Aorta (tissue), 5 donors: ENCODE measurements at regions not wholly inside any gene's neighbourhood (a gene's known extent, or its start where the extent isn't known, plus 50 kb on each side); places are given as distances from the start of the nearest gene placed in this dataset.

Experiments
- ATAC-seq: fragments of 200-7000 bp; cut with Tn5 transposase; one replicate; pipeline ENCODE4 v1.9.1; 2022; ENCODE audit warnings: moderate library complexity; ENCODE audit not compliant: low FRiP score
- DNase-seq, 2 donors: peaks; one replicate each; pipeline ENCODE4 v3.0.0-alpha.2; 2020
- H3K27ac ChIP-seq, 2 donors: one replicate each; pipeline ENCODE4 v1.5.1; 2013; ENCODE audit warnings: low read length in 2 of 2, mild to moderate bottlenecking in 2 of 2, moderate library complexity in 2 of 2, control low read depth in 1 of 2, inconsistent platforms in 1 of 2, low read depth in 1 of 2
- H3K27me3 ChIP-seq, 2 donors: one replicate each; pipeline ENCODE4 v1.6.1; 2013; ENCODE audit warnings: control low read depth in 1 of 2, low read length in 1 of 2, mild to moderate bottlenecking in 1 of 2, moderate library complexity in 1 of 2; ENCODE audit not compliant: insufficient read depth in 2 of 2, control insufficient read depth in 1 of 2
- H3K36me3 ChIP-seq, 2 donors: one replicate each; pipeline ENCODE4 v1.6.1; 2013; ENCODE audit warnings: control low read depth in 1 of 2, low read length in 1 of 2, mild to moderate bottlenecking in 1 of 2; ENCODE audit not compliant: insufficient read depth in 2 of 2, control insufficient read depth in 1 of 2
- H3K4me1 ChIP-seq, 2 donors: one replicate each; pipeline ENCODE4 v1.6.1; 2013; ENCODE audit warnings: low read length in 2 of 2, control low read depth in 1 of 2, mild to moderate bottlenecking in 1 of 2, moderate library complexity in 1 of 2; ENCODE audit not compliant: insufficient read depth in 2 of 2, control insufficient read depth in 1 of 2
- H3K4me3 ChIP-seq, 2 donors: one replicate each; pipeline ENCODE4 v1.5.1; 2013; ENCODE audit warnings: low read length in 2 of 2, control low read depth in 1 of 2, mild to moderate bottlenecking in 1 of 2
- H3K9me3 ChIP-seq: one replicate; pipeline ENCODE4 v1.6.1; 2013; ENCODE audit warnings: mild to moderate bottlenecking, low read length; ENCODE audit not compliant: control insufficient read depth
- WGBS, 2 donors: extraction: QIAGEN DNeasy Blood & Tissue Kit; methylation state at CpG; one replicate each; pipeline ENCODE4 v1.1.7; 2013; 5-methylcytosine and 5-hydroxymethylcytosine counted together
- intact Hi-C, 2 donors: fragments of 100-400 bp; cut with DNase I; formaldehyde crosslinking; loops; one replicate each; pipeline versions ENCODE4 v1.14.2 to v1.15.0; 2022
- donor health status: healthy with polysubstance abuse.
- donor health status: Bipolar disorder and iron deficiency.
- donor health status: DM: no; HTN: no; CAD: no.
- donor health status: DM: no; HTN: no; CAD: no.
- donor health status: DM: yes; HTN: yes; CAD: no.

DNA sequence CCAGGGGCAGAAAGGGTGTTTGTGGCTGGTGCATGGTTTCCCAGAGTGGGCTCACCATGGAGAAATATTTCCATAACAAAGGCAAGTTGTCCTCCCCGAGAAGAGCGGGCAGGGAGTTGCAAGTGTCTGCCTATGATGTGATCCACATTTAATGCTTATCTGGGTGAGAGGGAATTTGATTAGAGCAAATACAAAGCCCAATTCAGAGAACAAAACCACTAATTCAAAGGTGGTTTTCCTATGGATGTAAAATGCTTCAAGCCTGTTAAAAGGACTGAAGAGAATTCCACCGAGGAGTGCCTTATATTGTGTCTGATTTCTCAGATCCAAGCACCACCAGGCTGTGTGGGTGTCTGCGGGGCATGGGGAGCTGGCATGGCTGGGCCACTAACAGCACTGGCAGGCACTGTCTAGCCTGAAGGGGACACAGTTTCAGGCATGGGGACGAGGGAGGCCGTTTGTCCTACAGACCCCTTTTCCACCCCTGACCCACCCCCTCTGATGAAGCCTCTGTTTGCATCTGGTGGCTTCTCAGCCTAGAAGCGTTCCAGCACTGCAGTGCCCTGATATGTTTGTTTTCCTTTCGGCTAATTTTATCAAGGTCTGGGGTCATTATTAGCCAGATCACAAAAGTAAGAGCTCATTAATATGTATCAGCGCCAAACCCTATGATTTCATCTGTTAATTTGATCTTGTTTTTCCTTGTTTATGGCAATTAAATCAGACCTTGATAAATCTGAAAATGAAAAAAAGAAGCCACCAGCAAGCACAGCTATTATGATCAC, 357.3 kb downstream of the HRH4 start:
- Histone ChIP-seq H3K27me3 (no peaks in the 10 kb centered on the region), H3K4me3 (no peak overlapping the region), H3K27ac (no peak overlapping the region), H3K9me3 (no peaks in the 10 kb centered on the region), H3K4me1 (no peaks in the 10 kb centered on the region), H3K36me3 (no peaks in the 10 kb centered on the region)
- intact Hi-C loops, result no loop called here
- ATAC-seq, result no peak
- DNase-seq, result no peak
- WGBS, 2 donors, result 30 to 31% methylated on average over 9 of the region's 9 CpGs

DNA sequence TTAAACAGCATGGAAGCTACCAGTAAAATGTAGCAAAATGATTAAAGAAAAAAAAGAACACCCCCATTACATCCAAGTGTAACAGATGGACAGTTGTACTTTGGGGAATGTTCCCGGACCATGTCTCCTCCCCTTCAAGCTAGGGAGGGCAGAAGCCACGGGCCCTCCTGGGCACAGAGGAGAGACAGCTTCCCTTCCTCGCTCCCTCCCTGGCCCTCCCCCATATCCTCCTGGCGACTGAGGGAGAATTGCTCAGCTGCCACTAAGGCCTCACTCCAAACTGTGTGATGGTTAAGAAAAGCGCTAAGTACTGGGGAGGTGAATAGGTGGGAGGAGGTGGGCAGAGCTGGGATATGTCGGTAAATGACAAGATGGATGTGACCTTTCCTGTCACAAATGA, 358.0 kb downstream of the HRH4 start:
- DNase-seq, result no peak
- H3K4me3 ChIP-seq, result no peak overlapping the region
- H3K27ac ChIP-seq, result no peak overlapping the region
- no peaks in the 10 kb centered on the region for H3K36me3 ChIP-seq
- ATAC-seq, result no peak
- intact Hi-C loops, result no loop called here
- H3K9me3 ChIP-seq, result no peaks in the 10 kb centered on the region
- no peaks in the 10 kb centered on the region for H3K27me3 ChIP-seq
- WGBS, 2 donors, result 28 to 37% methylated on average over 6 of the region's 6 CpGs
- no peaks in the 10 kb centered on the region for H3K4me1 ChIP-seq

DNA sequence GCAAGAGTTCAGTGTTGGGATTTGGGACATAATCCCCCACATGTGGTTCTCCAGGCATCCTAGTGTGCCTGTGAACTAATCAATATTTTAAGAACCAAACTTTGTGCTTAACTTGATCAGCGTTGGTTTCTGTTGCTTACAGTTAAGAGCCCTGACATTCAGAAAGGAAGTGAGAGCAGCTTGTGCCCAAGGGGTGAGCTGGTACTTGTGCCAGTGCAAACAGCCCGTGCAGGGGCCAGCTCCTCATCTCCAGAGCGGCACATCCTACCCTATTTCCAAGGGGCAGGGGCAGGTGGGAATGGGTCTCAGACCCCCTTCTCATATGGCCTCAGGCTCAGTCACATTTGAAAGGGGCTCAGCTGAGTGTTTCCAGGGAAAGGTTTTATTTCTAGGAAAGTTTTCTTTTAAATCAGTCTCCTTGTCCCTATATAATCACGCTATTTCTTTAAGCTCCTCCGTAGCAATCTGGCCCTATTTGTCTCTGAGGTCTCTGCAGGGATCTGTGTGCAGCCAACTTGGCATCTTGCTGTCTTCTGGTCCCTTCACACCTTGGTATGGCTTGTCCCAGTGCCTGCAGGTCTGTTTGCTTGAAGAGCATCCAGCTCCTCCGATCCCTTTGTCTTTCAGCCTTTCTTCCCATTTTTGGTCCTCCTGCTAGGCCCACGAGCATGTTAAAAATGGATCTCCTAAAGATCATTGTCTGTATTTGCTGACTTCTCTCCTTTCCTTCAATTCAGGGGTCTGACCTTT, 358.9 kb downstream of the HRH4 start:
- H3K27me3 ChIP-seq, result no peaks in the 10 kb centered on the region
- no peaks in the 10 kb centered on the region for H3K4me1 ChIP-seq
- no peaks in the 10 kb centered on the region for H3K9me3 ChIP-seq
- H3K36me3 ChIP-seq, result no peaks in the 10 kb centered on the region
- DNase-seq, result no peak
- H3K4me3 ChIP-seq, result no peak overlapping the region
- no peak overlapping the region for H3K27ac ChIP-seq
- intact Hi-C loops, result no loop called here
- WGBS, 2 donors, result 84 to 88% methylated on average over 7 of the region's 7 CpGs
- no peak for ATAC-seq

DNA sequence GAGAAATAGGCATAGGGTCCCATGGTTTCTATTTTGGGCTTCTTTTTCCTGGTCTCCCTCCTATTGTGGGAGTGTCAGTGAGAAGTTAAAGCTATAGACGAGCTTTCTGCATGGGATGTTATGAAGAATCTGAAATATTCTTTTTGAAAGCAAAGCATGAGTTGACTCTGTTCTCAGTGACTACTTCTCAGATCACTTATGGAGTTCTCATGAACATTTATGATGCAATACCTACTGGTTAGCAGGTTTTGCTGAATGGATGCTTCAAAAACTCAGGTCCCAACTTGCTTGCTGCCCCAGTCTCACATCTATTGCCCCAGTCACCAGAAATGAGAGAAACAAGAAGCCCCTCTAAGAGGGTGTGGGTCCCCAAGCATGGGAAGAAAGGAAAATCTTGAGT, 365.0 kb downstream of the HRH4 start:
- H3K27ac ChIP-seq, result no peak overlapping the region
- no peaks in the 10 kb centered on the region for H3K9me3 ChIP-seq
- no peak for DNase-seq
- intact Hi-C loops, result no loop called here
- no peak overlapping the region for H3K4me3 ChIP-seq
- WGBS, 2 donors, result 25 to 44% methylated on average over 1 of the region's 1 CpG
- H3K4me1 ChIP-seq, result no peaks in the 10 kb centered on the region
- no peaks in the 10 kb centered on the region for H3K36me3 ChIP-seq
- ATAC-seq, result no peak
- H3K27me3 ChIP-seq, result no peaks in the 10 kb centered on the region

DNA sequence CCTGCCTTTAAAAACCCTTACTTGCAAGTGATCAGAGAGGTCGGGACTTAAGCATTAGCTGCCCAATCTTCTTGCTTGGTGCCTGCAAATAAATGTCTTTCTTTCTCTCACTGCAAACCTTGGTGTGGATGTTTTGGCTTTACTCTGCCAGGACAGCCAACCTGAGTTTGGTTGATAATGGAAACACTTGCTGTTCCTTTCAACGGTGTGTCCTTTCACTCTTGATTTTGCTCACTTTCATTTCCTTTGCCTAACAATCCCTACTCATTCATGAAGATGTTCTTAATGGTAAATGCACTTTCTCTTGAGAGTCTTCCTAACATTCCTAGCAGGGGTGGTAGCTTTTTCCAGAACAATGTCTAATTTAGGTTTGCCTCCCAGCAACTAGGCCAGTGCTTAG, 366.2 kb downstream of the HRH4 start:
- 68 to 71% methylated on average over 2 of the region's 2 CpGs for WGBS, 2 donors
- Histone ChIP-seq H3K4me3 (no peak overlapping the region), H3K27me3 (no peaks in the 10 kb centered on the region), H3K9me3 (no peaks in the 10 kb centered on the region), H3K36me3 (no peaks in the 10 kb centered on the region), H3K27ac (no peak overlapping the region), H3K4me1 (no peaks in the 10 kb centered on the region)
- DNase-seq (no peak), ATAC-seq (no peak)
- intact Hi-C loops, result no loop called here

DNA sequence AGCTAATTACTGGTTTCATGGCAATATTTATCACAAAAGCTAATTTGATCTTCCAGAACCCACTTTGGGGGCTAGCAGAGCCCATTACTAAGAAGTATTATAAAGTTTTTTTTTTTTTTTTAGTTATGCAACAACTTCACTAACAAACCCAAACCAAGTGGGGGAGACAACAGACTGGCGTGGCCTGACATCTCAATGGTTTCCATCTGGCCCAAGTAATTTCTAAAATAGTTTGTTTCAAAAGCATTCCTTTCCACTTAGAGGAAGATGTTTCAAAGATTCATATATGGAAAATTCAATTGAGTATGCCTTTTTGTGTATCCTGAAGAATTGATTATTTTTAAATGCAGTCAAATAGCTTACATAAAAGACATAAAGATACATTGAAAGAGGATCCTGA, 367.1 kb downstream of the HRH4 start:
- Histone ChIP-seq H3K4me3 (no peak overlapping the region), H3K9me3 (no peaks in the 10 kb centered on the region), H3K36me3 (no peaks in the 10 kb centered on the region), H3K4me1 (no peaks in the 10 kb centered on the region), H3K27me3 (no peaks in the 10 kb centered on the region), H3K27ac (no peak overlapping the region)
- 83 to 84% methylated on average over 1 of the region's 1 CpG for WGBS, 2 donors
- DNase-seq (no peak), ATAC-seq (no peak)
- intact Hi-C loops, result no loop called here

DNA sequence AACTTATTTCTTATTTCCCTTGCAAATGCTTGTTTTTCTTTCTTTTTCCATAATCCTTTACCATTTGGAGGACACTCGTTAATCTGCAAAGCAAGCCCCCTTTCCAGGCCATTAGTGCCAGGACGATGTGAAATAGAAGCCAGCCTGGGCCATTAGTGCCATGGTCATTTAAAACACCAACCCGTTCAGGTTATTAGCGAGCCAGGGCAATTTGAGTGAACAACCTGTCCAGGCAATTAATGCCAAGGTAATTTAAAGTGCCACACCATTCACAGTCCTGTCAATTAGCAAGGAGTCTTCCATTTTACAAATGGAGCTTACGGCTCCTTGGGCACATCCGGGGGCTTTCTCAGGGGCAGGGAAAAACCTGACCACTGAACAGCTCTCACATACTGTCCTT, 370.6 kb downstream of the HRH4 start:
- H3K27ac ChIP-seq, result no peak overlapping the region
- no peaks in the 10 kb centered on the region for H3K27me3 ChIP-seq

DNA sequence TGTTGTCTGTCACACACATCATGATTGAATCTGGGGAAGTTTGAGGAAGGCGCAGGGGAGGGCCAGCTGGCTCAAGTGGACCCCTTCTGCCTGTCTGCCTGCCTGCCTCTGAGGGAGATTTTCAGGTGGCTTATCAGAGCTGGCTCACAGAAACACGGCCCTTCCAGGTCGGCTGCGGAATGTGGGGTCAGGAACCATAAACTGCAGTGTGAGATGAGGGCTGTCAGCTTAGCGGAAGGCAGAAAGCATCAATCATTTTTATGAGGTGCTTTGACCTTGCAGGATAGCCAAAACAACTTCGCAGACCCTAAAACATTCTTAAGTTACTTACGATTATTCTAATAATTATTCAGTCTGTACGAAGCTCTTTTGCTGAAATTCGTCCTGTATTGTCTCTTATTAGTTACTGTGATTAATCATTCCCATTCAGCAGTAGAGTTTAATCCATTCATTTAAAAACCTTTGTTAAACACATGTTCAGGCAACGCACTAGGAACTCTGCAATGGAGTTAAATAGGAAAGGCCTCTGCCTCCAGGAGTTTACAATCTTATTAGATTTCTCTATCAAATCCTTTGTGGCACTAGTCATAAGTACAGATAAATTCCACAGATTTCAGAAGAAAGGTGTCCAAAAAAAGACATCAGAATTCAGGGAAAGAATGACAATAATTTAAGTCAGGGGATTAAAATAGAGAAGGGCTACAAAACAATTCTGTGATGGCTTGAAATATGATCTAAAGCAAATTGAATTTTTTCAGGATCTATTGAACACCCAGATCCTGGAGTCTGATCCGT, 371.6 kb downstream of the HRH4 start:
- Histone ChIP-seq H3K36me3 (no peaks in the 10 kb centered on the region), H3K9me3 (peaks cover 2% of the 10 kb centered on the region), H3K27me3 (no peaks in the 10 kb centered on the region), H3K4me1 (no peaks in the 10 kb centered on the region), H3K27ac (no peak overlapping the region), H3K4me3 (no peak overlapping the region)
- no peak for ATAC-seq
- DNase-seq, result no peak
- intact Hi-C loops, result no loop called here
- WGBS, 2 donors, result 32 to 42% methylated on average over 11 of the region's 11 CpGs

More for the DNA sequence above, 370.6 kb downstream of the HRH4 start:
- Histone ChIP-seq H3K9me3 (peaks cover 2% of the 10 kb centered on the region), H3K4me1 (no peaks in the 10 kb centered on the region), H3K4me3 (no peak overlapping the region), H3K36me3 (no peaks in the 10 kb centered on the region)
- ATAC-seq, result no peak
- intact Hi-C loops, result no loop called here
- no peak for DNase-seq
- WGBS, 2 donors, result 75 to 78% methylated on average over 6 of the region's 6 CpGs
